H7 (cell line): ENCODE measurements at regions not wholly inside any gene's neighbourhood (a gene's known extent, or its start where the extent isn't known, plus 50 kb on each side); places are given as distances from the start of the nearest gene placed in this dataset.

Source experiments
- DNase-seq: peaks from one replicate; pipeline ENCODE4 v3.0.0; 2012
- H3K27me3 ChIP-seq: 2 replicates; pipeline ENCODE4 v1.6.0; 2011; ENCODE audit warnings: mild to moderate bottlenecking, low read length; ENCODE audit not compliant: control insufficient read depth, insufficient read depth
- H3K36me3 ChIP-seq: replicated peaks from 2 replicates; pipeline ENCODE4 v1.5.1; 2011; ENCODE audit warnings: low read length; ENCODE audit not compliant: control insufficient read depth, insufficient read depth
- H3K4me3 ChIP-seq: 2 replicates; pipeline ENCODE4 v1.5.1; 2011; ENCODE audit warnings: low read depth, mild to moderate bottlenecking, control low read depth, low read length, moderate library complexity; ENCODE audit not compliant: insufficient read depth

DNA sequence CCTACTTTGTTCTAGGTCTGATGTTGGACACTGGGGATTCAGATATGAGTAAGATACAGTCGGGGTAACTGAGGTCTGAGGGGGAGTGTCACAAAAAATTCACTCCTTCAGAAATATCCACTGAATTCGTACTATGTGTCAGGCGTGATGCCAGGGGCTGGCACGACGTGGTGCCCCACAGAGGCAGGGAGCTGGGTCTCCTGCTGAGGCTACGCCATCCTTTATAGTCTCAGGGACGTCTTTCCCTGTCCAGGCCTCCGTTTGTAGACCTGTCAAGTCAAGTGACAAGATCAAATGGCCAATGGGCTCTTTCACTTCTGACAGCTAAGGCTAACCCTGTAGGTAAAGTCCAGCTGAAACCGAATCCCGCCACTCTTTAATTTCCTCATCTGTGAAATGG lies 118.8 kb upstream of the SMIM23 start:
- no peak for DNase-seq
- Histone ChIP-seq H3K36me3 (no peaks in the 10 kb centered on the region), H3K27me3 (no peaks in the 10 kb centered on the region; the same call in 1 of the 2 replicates), H3K4me3 (no peak overlapping the region)

DNA sequence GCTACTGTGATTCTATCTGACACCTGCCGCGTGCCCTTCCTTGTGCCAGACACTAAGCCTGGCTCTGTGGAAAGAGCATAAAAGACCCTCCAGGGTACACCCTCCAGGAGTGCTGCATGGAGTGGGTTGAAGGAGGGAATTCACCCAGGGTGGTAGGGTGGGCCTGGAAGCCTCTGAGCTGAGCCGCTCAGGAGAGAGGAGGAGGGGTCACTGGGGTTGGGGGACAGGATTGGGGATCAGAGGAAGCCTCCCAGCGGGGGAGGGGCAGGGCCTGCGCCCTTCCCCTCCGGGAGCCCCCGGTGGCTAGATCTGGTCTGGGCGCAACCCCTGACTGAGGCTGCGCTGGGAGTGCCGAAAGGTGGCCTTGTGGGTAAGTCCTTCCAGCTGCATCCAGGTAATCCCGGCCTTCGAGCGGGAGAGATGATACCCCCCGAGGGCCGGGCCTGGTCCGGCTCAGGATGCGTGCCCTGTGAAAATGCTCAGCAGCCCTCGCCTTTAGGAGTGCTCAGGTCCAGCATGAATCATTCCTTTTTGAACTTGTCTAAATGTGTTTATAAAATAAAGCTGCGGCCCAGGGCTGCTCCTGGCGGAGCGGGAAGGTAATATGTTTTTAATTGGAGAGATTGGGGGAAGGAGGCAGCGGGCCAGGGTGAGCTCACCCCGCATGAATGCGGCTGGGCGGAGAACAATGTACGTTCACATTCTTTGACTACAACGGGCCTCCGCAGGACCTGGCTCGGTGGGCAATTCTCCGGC lies 118.1 kb upstream of the SMIM23 start:
- Histone ChIP-seq H3K36me3 (no peaks in the 10 kb centered on the region), H3K4me3 (no peak overlapping the region; the same call in 1 of the 2 replicates), H3K27me3 (no peaks in the 10 kb centered on the region; the same call in 1 of the 2 replicates)
- DNase-seq, result peak; percentile 91

DNA sequence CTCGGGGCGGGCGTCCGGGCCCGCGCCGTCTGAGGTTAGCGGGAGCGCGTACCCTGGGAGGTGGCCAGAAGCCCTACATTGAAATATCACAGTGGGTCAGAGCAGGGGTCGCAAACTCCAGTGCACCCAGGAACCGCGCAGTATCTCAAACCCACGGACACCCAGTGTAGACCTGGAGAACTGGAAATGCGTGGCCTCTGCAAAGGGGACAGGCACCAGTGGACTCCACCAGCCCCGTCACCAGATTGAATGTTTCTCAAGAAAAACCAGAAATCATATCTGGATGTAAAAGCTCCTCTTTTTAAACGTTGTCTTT lies 117.6 kb upstream of the SMIM23 start:
- Histone ChIP-seq H3K4me3 (no peak overlapping the region; the same call in 1 of the 2 replicates), H3K27me3 (no peaks in the 10 kb centered on the region; the same call in 1 of the 2 replicates), H3K36me3 (no peaks in the 10 kb centered on the region)
- no peak for DNase-seq

DNA sequence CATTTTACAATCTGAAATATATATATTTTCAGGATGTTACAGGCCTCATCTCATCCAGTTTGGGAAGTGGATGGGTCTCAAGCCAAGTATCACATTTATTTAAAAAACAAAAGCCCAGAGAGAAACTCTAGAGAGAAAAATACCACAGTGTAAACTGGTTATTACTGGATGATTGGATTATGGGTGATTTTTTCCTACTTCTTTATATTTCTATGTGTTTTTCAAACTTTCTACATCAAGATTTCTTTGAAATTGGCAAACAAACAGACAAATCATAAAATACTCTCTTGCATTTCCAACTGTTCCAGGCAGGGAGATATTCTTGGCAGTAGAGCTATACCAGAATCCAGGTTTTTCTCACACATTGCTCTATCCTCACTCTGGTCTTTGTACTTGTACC lies 116.0 kb upstream of the SMIM23 start:
- H3K4me3 ChIP-seq, result no peak overlapping the region
- H3K27me3 ChIP-seq, result no peaks in the 10 kb centered on the region; the same call in 1 of the 2 replicates
- no peak for DNase-seq
- H3K36me3 ChIP-seq, result no peaks in the 10 kb centered on the region

DNA sequence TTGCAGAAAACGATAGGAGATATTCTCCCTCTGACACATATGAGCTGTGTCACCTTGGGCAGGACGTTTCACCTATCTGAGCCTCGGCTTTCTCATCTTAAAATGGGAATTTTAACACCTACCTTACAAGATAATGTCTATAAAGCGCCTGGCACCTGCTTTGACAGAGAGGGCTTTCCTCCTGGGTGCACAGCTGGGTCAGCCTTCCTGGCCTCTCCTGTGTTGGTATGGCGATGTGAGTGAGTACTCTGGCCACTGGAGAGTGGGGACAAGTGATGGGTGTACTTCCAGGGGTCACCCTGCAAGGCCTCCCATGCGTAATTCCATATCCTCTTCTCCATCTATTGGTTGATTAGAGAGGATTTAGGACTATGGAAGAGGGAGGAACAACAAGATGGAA lies 113.1 kb upstream of the SMIM23 start:
- no peaks in the 10 kb centered on the region for H3K36me3 ChIP-seq
- no peak for DNase-seq

DNA sequence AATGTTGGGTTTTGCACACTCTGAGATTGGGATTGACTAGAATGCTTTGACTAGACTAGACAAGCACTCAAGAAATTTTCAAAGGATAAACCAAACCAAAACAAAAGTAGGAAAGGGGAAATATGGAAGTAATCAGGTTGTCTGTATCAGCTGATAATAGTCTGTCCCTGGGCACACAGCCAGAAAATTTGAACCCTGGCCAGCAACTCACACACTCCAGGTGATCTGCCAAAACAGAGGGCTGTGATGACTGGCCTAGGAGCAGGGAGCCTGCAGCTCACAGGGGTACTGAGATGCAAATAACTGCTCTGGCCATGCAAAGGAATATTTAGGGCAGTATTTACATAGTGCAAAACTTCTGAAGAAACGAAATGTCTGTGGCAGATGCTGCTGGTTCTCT lies 112.3 kb upstream of the SMIM23 start:
- H3K4me3 ChIP-seq, result no peak overlapping the region
- no peak for DNase-seq
- no peaks in the 10 kb centered on the region for H3K36me3 ChIP-seq
- H3K27me3 ChIP-seq, result no peaks in the 10 kb centered on the region

More for the DNA sequence above, 113.1 kb upstream of the SMIM23 start:
- Histone ChIP-seq H3K4me3 (no peak overlapping the region), H3K27me3 (no peaks in the 10 kb centered on the region; the same call in 1 of the 2 replicates)

DNA sequence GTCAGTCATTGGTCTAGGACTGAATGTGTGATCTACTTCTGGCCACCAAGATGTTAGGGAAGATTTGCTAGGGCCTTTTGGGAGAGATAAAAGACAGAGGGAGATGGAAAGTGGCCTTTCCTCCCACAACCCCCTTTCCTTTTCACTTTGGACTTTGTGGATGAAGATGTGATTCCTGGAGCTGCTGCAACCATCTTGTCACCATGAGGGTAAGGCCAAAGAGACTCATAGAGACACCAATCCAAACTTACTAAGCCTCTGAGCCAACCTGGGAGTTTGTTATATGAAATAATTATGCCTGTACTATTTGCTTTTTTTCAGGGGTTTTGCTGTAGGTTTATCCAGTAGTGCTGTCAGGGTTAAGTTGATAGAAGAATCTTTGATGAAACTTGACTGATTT lies 111.8 kb upstream of the SMIM23 start:
- H3K27me3 ChIP-seq, result no peaks in the 10 kb centered on the region
- no peaks in the 10 kb centered on the region for H3K36me3 ChIP-seq
- no peak for DNase-seq
- no peak overlapping the region for H3K4me3 ChIP-seq

DNA sequence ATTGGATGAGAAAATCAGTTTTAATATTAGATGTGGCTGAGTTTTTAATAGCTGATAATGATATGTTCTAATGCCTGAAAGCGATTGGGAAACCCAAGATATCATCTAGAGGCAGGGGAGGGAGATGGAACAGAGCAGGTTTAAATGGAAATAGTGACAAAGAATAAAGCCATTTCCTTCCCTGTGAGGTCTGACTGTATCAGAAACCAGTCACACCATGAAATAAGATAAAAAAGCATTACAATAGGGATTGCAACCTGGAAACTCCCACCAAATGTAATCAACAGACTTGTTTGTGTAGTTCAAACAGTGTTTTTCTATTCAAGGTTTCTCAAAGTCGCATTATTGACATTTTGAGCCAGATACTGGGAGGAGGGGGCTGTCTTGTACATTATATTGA lies 110.1 kb upstream of the SMIM23 start:
- Histone ChIP-seq H3K36me3 (no peaks in the 10 kb centered on the region), H3K4me3 (no peak overlapping the region)
- no peak for DNase-seq

DNA sequence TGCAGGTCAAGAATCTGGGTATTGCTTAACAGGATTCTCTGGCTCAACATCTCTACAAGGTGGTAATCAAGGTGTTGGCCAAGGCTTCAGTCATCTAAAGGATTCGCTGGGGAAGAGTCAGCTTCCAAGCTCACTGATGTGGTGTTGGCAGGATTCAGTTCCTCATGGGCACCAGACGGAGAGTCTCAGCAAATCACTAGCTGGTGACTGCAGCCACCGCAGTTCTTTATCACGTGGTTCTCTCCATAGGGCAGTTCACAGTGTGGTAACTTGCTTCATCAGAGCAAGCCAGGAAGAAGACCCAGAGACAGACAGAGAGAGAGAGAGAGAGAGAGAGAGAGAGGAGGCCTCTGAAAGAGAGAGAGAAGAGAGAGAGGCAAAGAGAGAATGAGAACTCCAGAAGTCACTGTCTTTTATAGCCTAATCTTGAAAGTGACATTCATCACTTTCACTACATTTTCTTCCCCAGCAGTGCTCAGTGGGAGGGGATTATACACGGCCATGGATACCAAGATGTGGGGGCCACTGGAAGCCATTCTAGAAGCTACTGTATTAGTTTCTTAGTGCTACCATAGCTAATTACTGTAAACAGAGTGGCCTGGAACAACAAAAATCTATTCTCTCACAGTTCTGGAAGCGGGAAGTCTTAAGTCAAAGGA lies 109.2 kb upstream of the SMIM23 start:
- Histone ChIP-seq H3K27me3 (no peaks in the 10 kb centered on the region), H3K36me3 (no peaks in the 10 kb centered on the region), H3K4me3 (no peak overlapping the region)
- DNase-seq, result no peak

More for the DNA sequence above, 110.1 kb upstream of the SMIM23 start:
- no peaks in the 10 kb centered on the region for H3K27me3 ChIP-seq

DNA sequence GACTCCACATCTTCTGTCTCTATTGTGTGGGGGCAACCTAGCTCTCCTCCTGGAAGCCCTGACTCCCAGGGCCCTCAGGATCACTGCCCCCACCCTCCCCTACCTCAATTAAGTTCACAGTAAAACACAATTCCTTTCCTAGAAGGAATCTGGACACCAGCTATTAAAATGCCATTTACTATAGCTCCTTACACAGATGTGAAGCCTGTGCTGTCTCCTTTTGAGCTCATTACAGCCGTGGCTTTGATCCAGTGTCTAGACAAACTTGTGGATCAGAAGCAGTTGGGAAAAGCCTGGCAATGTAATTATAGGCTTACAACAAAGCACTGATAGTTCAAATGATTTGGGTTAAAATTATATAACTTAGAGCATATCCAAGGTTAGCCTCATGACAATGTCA lies 107.0 kb upstream of the SMIM23 start:
- Histone ChIP-seq H3K36me3 (no peaks in the 10 kb centered on the region), H3K4me3 (no peak overlapping the region), H3K27me3 (no peaks in the 10 kb centered on the region)
- no peak for DNase-seq

DNA sequence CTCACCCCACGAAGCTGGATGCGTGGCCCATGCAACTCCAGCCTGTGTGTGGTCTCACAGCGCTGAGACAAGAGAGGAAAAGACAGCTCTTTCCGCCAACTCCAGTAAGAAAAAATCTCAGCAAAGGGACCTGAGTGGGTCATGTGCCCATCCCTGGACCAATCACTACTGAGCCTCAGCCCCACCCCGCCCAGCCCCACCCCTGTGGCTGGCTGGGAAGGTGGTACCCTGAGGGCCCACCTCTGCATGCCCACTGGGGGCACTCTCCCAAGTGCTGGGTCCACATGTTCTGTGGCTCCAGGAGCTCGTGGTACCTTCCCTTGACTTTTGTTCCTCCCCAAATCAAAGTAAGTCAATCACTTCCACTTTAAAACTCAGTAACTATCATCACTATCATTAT lies 105.1 kb upstream of the SMIM23 start:
- Histone ChIP-seq H3K4me3 (no peak overlapping the region), H3K36me3 (no peaks in the 10 kb centered on the region), H3K27me3 (no peaks in the 10 kb centered on the region)
- peak; percentile 83 for DNase-seq

DNA sequence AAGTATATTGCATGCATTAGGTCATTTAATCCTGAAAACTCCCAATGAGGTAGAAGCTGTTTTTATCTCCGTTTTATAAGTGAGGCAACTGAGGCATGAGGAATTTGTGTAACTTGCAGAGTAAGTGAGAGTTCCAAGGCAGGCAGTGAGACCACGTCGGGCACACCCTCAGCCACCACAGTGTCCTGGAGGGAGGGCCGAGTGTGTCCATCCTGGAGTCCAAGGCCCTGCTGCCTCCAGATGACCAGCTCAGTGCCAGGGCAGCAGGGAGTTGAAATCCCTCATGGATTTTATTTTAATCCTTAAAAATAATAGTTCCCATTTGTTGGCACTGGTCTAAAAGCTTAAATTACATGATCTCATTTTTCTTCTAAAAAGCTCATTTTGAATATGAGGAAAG lies 104.6 kb upstream of the SMIM23 start:
- Histone ChIP-seq H3K4me3 (no peak overlapping the region), H3K36me3 (no peaks in the 10 kb centered on the region), H3K27me3 (no peaks in the 10 kb centered on the region)
- DNase-seq, result no peak

DNA sequence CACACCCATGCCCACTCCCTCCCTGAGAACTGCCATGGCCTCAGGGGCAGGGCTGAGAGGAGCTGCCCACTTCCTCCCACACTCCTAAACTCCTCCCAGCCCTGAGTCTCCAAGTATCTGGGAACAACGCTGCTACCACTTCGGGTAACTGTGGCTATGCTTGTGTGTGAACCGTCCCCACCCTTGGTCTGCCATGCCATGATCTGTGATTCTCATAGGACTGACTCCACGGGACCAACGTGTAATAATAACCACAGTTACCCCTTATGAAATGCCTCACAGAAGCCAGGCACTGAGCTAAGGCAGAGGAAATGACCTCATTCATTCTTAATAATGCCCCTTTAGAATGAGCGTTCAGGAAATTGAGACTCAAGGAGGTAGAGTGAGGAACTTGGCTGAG lies 103.9 kb upstream of the SMIM23 start:
- no peak overlapping the region for H3K4me3 ChIP-seq
- no peak for DNase-seq
- no peaks in the 10 kb centered on the region for H3K36me3 ChIP-seq
- no peaks in the 10 kb centered on the region for H3K27me3 ChIP-seq

DNA sequence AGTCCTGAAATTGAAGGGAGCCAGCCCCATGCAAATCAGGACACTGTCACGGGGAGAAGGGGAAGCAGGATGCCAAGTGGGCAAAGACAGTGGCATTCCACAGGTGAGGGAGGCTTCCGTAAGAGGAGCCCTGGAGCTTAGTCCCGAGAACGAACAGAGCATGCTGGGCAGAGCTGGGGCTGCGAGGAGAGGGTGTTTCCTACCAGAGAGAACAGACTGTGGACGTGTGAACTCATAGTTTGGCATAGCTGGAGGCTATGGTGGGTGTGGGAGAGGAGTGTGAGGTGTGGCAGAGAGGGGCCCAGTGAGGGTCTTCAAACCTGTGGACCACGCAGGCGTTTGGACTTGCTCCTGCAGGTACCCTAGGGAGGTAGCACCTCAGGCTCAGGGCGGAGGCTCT lies 102.8 kb upstream of the SMIM23 start:
- H3K36me3 ChIP-seq, result no peaks in the 10 kb centered on the region
- H3K27me3 ChIP-seq, result no peaks in the 10 kb centered on the region
- DNase-seq, result no peak

DNA sequence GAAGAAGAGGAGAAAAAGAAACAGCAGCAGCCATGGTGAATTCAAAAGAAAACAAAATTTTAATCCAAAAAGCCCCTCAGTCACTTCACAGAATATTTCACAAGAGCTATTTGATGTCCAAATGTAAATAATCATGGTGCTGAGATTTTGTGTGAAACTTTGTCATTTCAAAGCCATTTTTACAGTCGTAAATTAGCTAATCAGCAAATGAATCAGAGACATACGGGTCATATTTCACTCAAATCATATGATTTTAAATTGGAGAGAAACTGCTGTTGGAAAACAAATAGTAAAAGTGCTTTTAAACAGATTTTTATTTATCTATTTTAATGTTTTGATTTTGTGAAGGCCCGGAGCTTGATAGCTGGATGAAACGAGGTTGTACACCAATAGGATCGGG lies 101.4 kb upstream of the SMIM23 start:
- no peaks in the 10 kb centered on the region for H3K36me3 ChIP-seq
- H3K27me3 ChIP-seq, result no peaks in the 10 kb centered on the region
- H3K4me3 ChIP-seq, result no peak overlapping the region
- DNase-seq, result no peak

More for the DNA sequence above, 102.8 kb upstream of the SMIM23 start:
- H3K4me3 ChIP-seq, result no peak overlapping the region
